ENCODE measurements at regions not wholly inside any gene's neighbourhood (a gene's known extent, or its start where the extent isn't known, plus 50 kb on each side); places are given as distances from the start of the nearest gene placed in this dataset.

DNA sequence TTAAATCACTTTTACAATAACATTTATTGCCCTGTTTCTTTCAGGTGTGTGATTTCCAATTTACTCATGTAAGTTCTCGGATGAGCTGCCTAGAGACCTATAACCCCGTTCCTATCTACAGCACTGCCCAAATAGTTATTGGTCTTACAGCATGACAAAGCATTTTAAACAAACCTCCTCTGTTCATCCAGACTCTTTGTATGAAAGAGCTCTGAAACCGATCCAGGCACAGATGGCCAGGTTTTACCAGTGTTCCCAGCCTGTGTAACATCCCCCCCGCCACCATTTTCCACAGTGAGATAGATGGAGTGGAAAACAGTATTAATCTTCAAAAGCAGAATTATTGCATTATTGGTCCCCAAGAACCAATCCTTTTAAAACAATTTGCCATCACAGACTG is 59.0 kb upstream of the SPTSSB start:
- Histone ChIP-seq H3K9me3 (ENCODE audit: control insufficient read depth, insufficient read depth, low read depth, low read length) (no peaks in the 10 kb centered on the region), H3K27me3 (ENCODE audit: control insufficient read depth, insufficient read depth, low read length) (no peaks in the 10 kb centered on the region), H3K36me3 (ENCODE audit: control insufficient read depth, insufficient read depth, low read length) (no peaks in the 10 kb centered on the region), H3K4me1 (ENCODE audit: control insufficient read depth, insufficient read depth, low read length) (no peaks in the 10 kb centered on the region), H3K4me3 (ENCODE audit: low read depth in 2 of 2, low read length in 2 of 2) (no peak overlapping the region), H3K27ac (ENCODE audit: low read length) (no peak overlapping the region)
- DNase-seq (ENCODE audit: low read depth, low spot score) (no peak), ATAC-seq (no peak)
- TF ChIP-seq SIN3A (IDR thresholded peaks at IDR 0.05; ENCODE audit: borderline replicate concordance, insufficient read depth, low read depth, low read length) (no peak), TCF7L2 (IDR thresholded peaks at IDR 0.05; ENCODE audit: low read depth, low read length) (no peak), POLR2AphosphoS5 (IDR thresholded peaks at IDR 0.05; ENCODE audit: low read depth, low read length) (no peak)
- TF ChIP-seq, protein P1, sequence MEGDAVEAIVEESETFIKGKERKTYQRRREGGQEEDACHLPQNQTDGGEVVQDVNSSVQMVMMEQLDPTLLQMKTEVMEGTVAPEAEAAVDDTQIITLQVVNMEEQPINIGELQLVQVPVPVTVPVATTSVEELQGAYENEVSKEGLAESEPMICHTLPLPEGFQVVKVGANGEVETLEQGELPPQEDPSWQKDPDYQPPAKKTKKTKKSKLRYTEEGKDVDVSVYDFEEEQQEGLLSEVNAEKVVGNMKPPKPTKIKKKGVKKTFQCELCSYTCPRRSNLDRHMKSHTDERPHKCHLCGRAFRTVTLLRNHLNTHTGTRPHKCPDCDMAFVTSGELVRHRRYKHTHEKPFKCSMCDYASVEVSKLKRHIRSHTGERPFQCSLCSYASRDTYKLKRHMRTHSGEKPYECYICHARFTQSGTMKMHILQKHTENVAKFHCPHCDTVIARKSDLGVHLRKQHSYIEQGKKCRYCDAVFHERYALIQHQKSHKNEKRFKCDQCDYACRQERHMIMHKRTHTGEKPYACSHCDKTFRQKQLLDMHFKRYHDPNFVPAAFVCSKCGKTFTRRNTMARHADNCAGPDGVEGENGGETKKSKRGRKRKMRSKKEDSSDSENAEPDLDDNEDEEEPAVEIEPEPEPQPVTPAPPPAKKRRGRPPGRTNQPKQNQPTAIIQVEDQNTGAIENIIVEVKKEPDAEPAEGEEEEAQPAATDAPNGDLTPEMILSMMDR (IDR thresholded peaks at IDR 0.05), result no peak
- TF ChIP-seq, protein P2, sequence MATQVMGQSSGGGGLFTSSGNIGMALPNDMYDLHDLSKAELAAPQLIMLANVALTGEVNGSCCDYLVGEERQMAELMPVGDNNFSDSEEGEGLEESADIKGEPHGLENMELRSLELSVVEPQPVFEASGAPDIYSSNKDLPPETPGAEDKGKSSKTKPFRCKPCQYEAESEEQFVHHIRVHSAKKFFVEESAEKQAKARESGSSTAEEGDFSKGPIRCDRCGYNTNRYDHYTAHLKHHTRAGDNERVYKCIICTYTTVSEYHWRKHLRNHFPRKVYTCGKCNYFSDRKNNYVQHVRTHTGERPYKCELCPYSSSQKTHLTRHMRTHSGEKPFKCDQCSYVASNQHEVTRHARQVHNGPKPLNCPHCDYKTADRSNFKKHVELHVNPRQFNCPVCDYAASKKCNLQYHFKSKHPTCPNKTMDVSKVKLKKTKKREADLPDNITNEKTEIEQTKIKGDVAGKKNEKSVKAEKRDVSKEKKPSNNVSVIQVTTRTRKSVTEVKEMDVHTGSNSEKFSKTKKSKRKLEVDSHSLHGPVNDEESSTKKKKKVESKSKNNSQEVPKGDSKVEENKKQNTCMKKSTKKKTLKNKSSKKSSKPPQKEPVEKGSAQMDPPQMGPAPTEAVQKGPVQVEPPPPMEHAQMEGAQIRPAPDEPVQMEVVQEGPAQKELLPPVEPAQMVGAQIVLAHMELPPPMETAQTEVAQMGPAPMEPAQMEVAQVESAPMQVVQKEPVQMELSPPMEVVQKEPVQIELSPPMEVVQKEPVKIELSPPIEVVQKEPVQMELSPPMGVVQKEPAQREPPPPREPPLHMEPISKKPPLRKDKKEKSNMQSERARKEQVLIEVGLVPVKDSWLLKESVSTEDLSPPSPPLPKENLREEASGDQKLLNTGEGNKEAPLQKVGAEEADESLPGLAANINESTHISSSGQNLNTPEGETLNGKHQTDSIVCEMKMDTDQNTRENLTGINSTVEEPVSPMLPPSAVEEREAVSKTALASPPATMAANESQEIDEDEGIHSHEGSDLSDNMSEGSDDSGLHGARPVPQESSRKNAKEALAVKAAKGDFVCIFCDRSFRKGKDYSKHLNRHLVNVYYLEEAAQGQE (IDR thresholded peaks at IDR 0.05; ENCODE audit: insufficient read depth in 1 of 2, low read depth in 2 of 2, low read length in 1 of 2), result no peak
- CTCF ChIA-PET, result no interaction called here
- POLR2A ChIA-PET, result no interaction called here
- intact Hi-C loops (cut with micrococcal nuclease; ENCODE audit: unreplicated experiment) (no loop called here), in situ Hi-C loops (cut with HindIII; ENCODE audit: low pct_unique_long_range_greater_than_20kb, low sequenced_read_pairs) (no loop called here)
- BruUV-seq (replicated peaks), result no TSS peak

DNA sequence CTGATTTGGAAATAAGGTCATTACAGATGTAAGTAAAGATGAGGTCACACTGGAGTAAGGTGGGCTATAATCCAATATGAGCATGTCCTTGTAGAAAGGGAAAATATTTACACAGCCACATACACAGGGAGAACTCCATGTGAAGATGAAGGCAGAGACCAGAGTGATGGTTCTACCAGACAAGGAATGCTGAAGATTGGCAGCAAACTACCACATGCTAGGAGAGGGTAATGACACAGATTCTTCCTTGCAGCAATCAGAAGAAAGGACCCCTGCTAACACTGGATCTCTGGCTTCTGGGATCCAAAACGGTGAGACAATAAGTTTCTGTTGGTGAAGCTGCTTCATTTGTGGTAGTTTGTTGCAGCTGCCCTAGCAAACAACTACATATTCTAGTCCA is 56.0 kb upstream of the SPTSSB start:
- Histone ChIP-seq H3K27me3 (ENCODE audit: control insufficient read depth, insufficient read depth, low read length) (no peaks in the 10 kb centered on the region), H3K36me3 (ENCODE audit: control insufficient read depth, insufficient read depth, low read length) (no peaks in the 10 kb centered on the region), H3K27ac (ENCODE audit: low read length) (no peak overlapping the region), H3K9me3 (ENCODE audit: control insufficient read depth, insufficient read depth, low read depth, low read length) (no peaks in the 10 kb centered on the region), H3K4me3 (ENCODE audit: low read depth in 2 of 2, low read length in 2 of 2) (no peak overlapping the region), H3K4me1 (ENCODE audit: control insufficient read depth, insufficient read depth, low read length) (no peaks in the 10 kb centered on the region)
- TF ChIP-seq, protein P1 (IDR thresholded peaks at IDR 0.05), result no peak
- TF ChIP-seq TCF7L2 (IDR thresholded peaks at IDR 0.05; ENCODE audit: low read depth, low read length), result no peak
- no peak for TF ChIP-seq POLR2AphosphoS5 (IDR thresholded peaks at IDR 0.05; ENCODE audit: low read depth, low read length)
- TF ChIP-seq SIN3A (IDR thresholded peaks at IDR 0.05; ENCODE audit: borderline replicate concordance, insufficient read depth, low read depth, low read length), result no peak
- TF ChIP-seq, protein P2 (IDR thresholded peaks at IDR 0.05; ENCODE audit: insufficient read depth in 1 of 2, low read depth in 2 of 2, low read length in 1 of 2), result no peak
- in situ Hi-C loops (cut with HindIII; ENCODE audit: low pct_unique_long_range_greater_than_20kb, low sequenced_read_pairs) (no loop called here), intact Hi-C loops (cut with micrococcal nuclease; ENCODE audit: unreplicated experiment) (loop anchor here (10.0 kb wide), 2 partner anchors 473 to 723 kb away; no protein-coding TSS in a partner anchor)
- DNase-seq (ENCODE audit: low read depth, low spot score) (no peak), ATAC-seq (no peak)
- ChIA-PET POLR2A (no interaction called here), CTCF (no interaction called here)
- no TSS peak for BruUV-seq (replicated peaks)
